K562 (cell line): ENCODE measurements at regions not wholly inside any gene's neighbourhood (a gene's known extent, or its start where the extent isn't known, plus 50 kb on each side); places are given as distances from the start of the nearest gene placed in this dataset.

Experiments used
- ATAC-seq: fragments of 200-7000 bp; cut with Tn5 transposase; 3 replicates; pipeline ENCODE4 v1.9.1; 2020; ENCODE audit warnings: moderate library complexity
- BruUV-seq: library from RNA; stranded (reverse); fragments of 400-500 nt; replicated peaks from 2 replicates; lab custom pipeline; 2021; lab: Mats Ljungman, UMichigan
- CTCF ChIA-PET: fragments of 300-600 bp; formaldehyde crosslinking; extraction: SDS; loops from one replicate; lab custom pipeline; 2021; ENCODE audit warnings: low intra/inter-chr PET ratio; lab: Yijun Ruan, JAX
- POLR2A ChIA-PET: fragments of 300-600, 350-650 bp; sonication (Branson Sonifier 250); formaldehyde crosslinking; extraction: SDS; loops from one replicate; lab custom pipeline; 2021; ENCODE audit warnings: antibody characterized with exemption, inconsistent platforms; lab: Yijun Ruan, JAX
- DNase-seq, 4 experiments: peaks; one replicate each; pipeline versions ENCODE4 v3.0.0 to v3.0.0-alpha.2; 2011 to 2018; ENCODE audit warnings: low spot score in 3 of 4, mixed read lengths in 3 of 4; ENCODE audit errors: extremely low read depth in 1 of 4
- FAIRE-seq: peaks from 2 replicates; lab custom pipeline; 2011; peaks lifted over from hg19 to GRCh38; lab: Jason Lieb, UNC
- H2AFZ ChIP-seq: 2 replicates; pipeline ENCODE4 v1.6.0; 2011; ENCODE audit warnings: low read depth, low read length, control low read depth, inconsistent platforms
- H3K27ac ChIP-seq: fragments of 200-600 bp; 3 replicates; pipeline ENCODE4 v1.8.0; 2011; ENCODE audit warnings: low read depth, mild to moderate bottlenecking, control low read depth, inconsistent platforms, low read length, moderate library complexity, mixed read lengths; ENCODE audit errors: extremely low read depth
- H3K27me3 ChIP-seq, 2 experiments: fragments of 300-600 bp in 1 of 2; 2 replicates in 1 of 2; 3 replicates in 1 of 2; pipeline versions ENCODE4 v1.6.0 to v1.8.0; 2011; ENCODE audit warnings: inconsistent platforms in 2 of 2, low read length in 2 of 2, mild to moderate bottlenecking in 1 of 2, mixed read lengths in 1 of 2, moderate library complexity in 1 of 2; ENCODE audit not compliant: control insufficient read depth in 2 of 2, insufficient read depth in 2 of 2
- H3K36me3 ChIP-seq: fragments of 300-600 bp; 3 replicates; pipeline ENCODE4 v1.8.0; 2011; ENCODE audit warnings: mild to moderate bottlenecking, low read length, inconsistent platforms; ENCODE audit not compliant: control insufficient read depth, insufficient read depth
- H3K4me1 ChIP-seq, 2 experiments: fragments of 200-600 bp in 1 of 2; replicated peaks in 1 of 2; 2 replicates in 1 of 2; 3 replicates in 1 of 2; pipeline versions ENCODE4 v1.5.1 to v1.8.0; 2011; ENCODE audit warnings: inconsistent platforms in 2 of 2, low read length in 2 of 2, mild to moderate bottlenecking in 1 of 2, mixed read lengths in 1 of 2, moderate library complexity in 1 of 2; ENCODE audit not compliant: control insufficient read depth in 2 of 2, insufficient read depth in 2 of 2
- H3K4me2 ChIP-seq: 2 replicates; pipeline ENCODE4 v1.6.1; 2011; ENCODE audit warnings: low read length, control low read depth, inconsistent platforms, mixed read lengths; ENCODE audit not compliant: insufficient read depth
- H3K4me3 ChIP-seq: fragments of 200-600 bp; sonication (generic), shearing (Covaris generic); 2 replicates; pipeline ENCODE4 v1.5.1; 2016; ENCODE audit warnings: control low read depth, inconsistent platforms
- H3K79me2 ChIP-seq: fragments of 200-600 bp; 3 replicates; pipeline ENCODE4 v1.8.0; 2011; ENCODE audit warnings: low read length, inconsistent platforms; ENCODE audit not compliant: control insufficient read depth, insufficient read depth
- H3K9ac ChIP-seq, 2 experiments: 2 replicates each; pipeline versions ENCODE4 v1.6.0 to v1.6.1; 2011; ENCODE audit warnings: low read depth in 2 of 2, low read length in 2 of 2, control low read depth in 1 of 2, inconsistent platforms in 1 of 2, mild to moderate bottlenecking in 1 of 2, mixed read lengths in 1 of 2; ENCODE audit not compliant: insufficient read depth in 1 of 2
- H3K9me1 ChIP-seq: one replicate; pipeline ENCODE4 v1.6.0; 2011; ENCODE audit warnings: inconsistent platforms, mild to moderate bottlenecking, low read length, moderate library complexity; ENCODE audit not compliant: control insufficient read depth, insufficient read depth
- H3K9me3 ChIP-seq: replicated peaks from 2 replicates; pipeline ENCODE4 v1.5.1; 2011; ENCODE audit warnings: low read depth, low read length, inconsistent platforms; ENCODE audit not compliant: control insufficient read depth, insufficient read depth
- H4K20me1 ChIP-seq: replicated peaks from 2 replicates; pipeline ENCODE4 v1.6.1; 2011; ENCODE audit warnings: low read length, inconsistent platforms, mixed read lengths; ENCODE audit not compliant: control insufficient read depth, insufficient read depth
- RBM14 ChIP-seq: fragments of 200-400 bp; formaldehyde crosslinking; IDR thresholded peaks from 2 replicates; pipeline ENCODE4 v1.6.1; 2018; ENCODE audit warnings: low read depth, mild to moderate bottlenecking, low read length, moderate library complexity, borderline replicate concordance; ENCODE audit not compliant: insufficient read depth
- TEAD2 ChIP-seq: fragments of 450-650 bp; IDR thresholded peaks from 2 replicates; pipeline ENCODE4 v1.6.1; 2016; ENCODE audit warnings: missing genetic modification characterization, control low read depth, missing compliant biosample characterization
- TFAM ChIP-seq: fragments of 250-450 bp; sonication (Bioruptor Pico); conservative IDR thresholded peaks from 2 replicates; pipeline ENCODE4 v1.5.0; 2021; ENCODE audit warnings: mild to moderate bottlenecking, moderate library complexity
- THRAP3 ChIP-seq: fragments of 450-650 bp; IDR thresholded peaks from 2 replicates; pipeline ENCODE4 v1.6.1; 2016; ENCODE audit warnings: mild to moderate bottlenecking, inconsistent platforms, borderline replicate concordance
- ZBTB1 ChIP-seq: sonication (generic); formaldehyde crosslinking; IDR thresholded peaks from 2 replicates; pipeline ENCODE4 v1.8.1; 2023; ENCODE audit warnings: missing genetic modification reagents, low read depth, mild to moderate bottlenecking, borderline replicate concordance
- ZFP30 ChIP-seq: fragments of 250-450 bp; sonication (Bioruptor Pico); IDR thresholded peaks from 2 replicates; pipeline ENCODE4 v1.8.0; 2022; ENCODE audit warnings: moderate library complexity, mild to moderate bottlenecking, inconsistent platforms, borderline replicate concordance
- ZNF551 ChIP-seq: fragments of 250-450 bp; sonication (Bioruptor Pico); IDR thresholded peaks from 2 replicates; pipeline ENCODE4 v1.5.0; 2021; ENCODE audit warnings: mild to moderate bottlenecking, moderate library complexity
- ZSCAN29 ChIP-seq: fragments of 450-650 bp; IDR thresholded peaks from 2 replicates; pipeline ENCODE4 v1.6.1; 2017
- WGBS: fragments of 100-300 bp; shearing (Covaris generic); methylation state at CpG from one replicate; pipeline ENCODE4 v1.1.6; 2016; ENCODE audit warnings: low coverage, mixed read lengths; ENCODE audit not compliant: insufficient coverage; ENCODE audit errors: missing lambda C conversion rate; 5-methylcytosine and 5-hydroxymethylcytosine counted together
- in situ Hi-C: fragments of 300-500 bp; cut with MboI; formaldehyde crosslinking; loops from 4 replicates; pipeline ENCODE4 v1.15.0; 2018; ENCODE audit warnings: inconsistent platforms, mixed read lengths
- intact Hi-C: fragments of 100-400 bp; cut with micrococcal nuclease; formaldehyde crosslinking; loops from 2 replicates; pipeline ENCODE4 v1.14.2; 2022
- TF ChIP-seq, protein P1 (sequence below), 2 experiments: fragments of 450-650 bp; conservative IDR thresholded peaks; 2 replicates each; pipeline ENCODE4 v1.6.1; 2017; ENCODE audit warnings: mild to moderate bottlenecking in 2 of 2, moderate library complexity in 2 of 2
- TF ChIP-seq, protein P2 (sequence below): sonication (generic); formaldehyde crosslinking; IDR thresholded peaks from 2 replicates; pipeline ENCODE4 v1.8.0; 2022; ENCODE audit warnings: mild to moderate bottlenecking, missing genetic modification reagents
- TF ChIP-seq, protein P3 (sequence below): fragments of 200-800 bp; sonication (Bioruptor generic); IDR thresholded peaks from 2 replicates; pipeline ENCODE4 v1.6.1; 2017; ENCODE audit warnings: missing genetic modification characterization, missing compliant biosample characterization

DNA sequence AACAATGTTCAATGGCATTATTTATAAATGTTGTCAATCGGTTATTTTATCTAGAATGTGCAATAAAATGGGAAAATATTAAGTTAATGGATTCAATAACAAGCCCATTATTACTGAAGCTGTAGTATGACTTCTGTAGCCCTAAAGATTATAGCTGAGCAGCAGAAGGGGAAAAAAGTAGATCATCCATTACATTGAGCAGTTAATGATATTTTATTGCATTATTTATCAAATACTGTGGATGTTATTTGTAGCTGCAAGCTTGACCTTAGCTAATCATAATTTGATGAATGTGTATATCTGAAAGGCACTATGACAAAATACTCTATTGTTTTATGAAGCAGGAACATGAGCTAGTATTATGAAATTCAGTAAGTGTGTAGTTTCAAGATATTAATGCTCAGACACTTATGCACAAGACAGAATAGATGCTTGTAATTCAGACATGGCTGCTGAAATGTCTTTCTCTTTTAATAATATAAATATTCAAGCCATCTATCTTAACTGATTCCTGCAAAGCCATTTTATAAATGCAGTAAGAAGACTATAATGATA lies 131.5 kb upstream of the MGAT4C start:
- intact Hi-C loops (no loop called here), in situ Hi-C loops (no loop called here)
- H3K9me3 ChIP-seq, result no peaks in the 10 kb centered on the region
- ATAC-seq, result no peak
- no peaks in the 10 kb centered on the region for H3K4me1 ChIP-seq
- H4K20me1 ChIP-seq, result no peaks in the 10 kb centered on the region
- H3K4me2 ChIP-seq, result no peak overlapping the region
- H3K9ac ChIP-seq, result no peak overlapping the region
- H3K79me2 ChIP-seq, result no peaks in the 10 kb centered on the region
- 0% methylated on average over 1 of the region's 1 CpG for WGBS
- no peak for DNase-seq
- CTCF ChIA-PET, result no interaction called here
- no peaks in the 10 kb centered on the region for H3K9me1 ChIP-seq
- H3K27ac ChIP-seq, result no peak overlapping the region
- POLR2A ChIA-PET, result no interaction called here
- no peaks in the 10 kb centered on the region for H3K36me3 ChIP-seq
- no TSS peak for BruUV-seq
- no peaks in the 10 kb centered on the region for H3K27me3 ChIP-seq
- no peak overlapping the region for H3K4me3 ChIP-seq
- no peak for FAIRE-seq
- H2AFZ ChIP-seq, result no peak overlapping the region
- no peak for TF ChIP-seq ZNF551
- TF ChIP-seq, protein P1, sequence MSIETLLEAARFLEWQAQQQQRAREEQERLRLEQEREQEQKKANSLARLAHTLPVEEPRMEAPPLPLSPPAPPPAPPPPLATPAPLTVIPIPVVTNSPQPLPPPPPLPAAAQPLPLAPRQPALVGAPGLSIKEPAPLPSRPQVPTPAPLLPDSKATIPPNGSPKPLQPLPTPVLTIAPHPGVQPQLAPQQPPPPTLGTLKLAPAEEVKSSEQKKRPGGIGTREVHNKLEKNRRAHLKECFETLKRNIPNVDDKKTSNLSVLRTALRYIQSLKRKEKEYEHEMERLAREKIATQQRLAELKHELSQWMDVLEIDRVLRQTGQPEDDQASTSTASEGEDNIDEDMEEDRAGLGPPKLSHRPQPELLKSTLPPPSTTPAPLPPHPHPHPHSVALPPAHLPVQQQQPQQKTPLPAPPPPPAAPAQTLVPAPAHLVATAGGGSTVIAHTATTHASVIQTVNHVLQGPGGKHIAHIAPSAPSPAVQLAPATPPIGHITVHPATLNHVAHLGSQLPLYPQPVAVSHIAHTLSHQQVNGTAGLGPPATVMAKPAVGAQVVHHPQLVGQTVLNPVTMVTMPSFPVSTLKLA (conservative IDR thresholded peaks at IDR 0.05), result no peak
- no peak for TF ChIP-seq RBM14
- TF ChIP-seq TFAM (CRISPR knock-in tag), result no peak
- no peak for TF ChIP-seq ZBTB1 (CRISPR knock-in tag)
- TF ChIP-seq, protein P2, sequence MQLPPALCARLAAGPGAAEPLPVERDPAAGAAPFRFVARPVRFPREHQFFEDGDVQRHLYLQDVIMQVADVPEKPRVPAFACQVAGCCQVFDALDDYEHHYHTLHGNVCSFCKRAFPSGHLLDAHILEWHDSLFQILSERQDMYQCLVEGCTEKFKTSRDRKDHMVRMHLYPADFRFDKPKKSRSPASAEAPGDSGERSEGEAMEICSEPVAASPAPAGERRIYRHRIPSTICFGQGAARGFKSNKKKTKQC (CRISPR knock-in tag), result no peak
- no peak for TF ChIP-seq ZFP30 (CRISPR knock-in tag)
- TF ChIP-seq, protein P3, sequence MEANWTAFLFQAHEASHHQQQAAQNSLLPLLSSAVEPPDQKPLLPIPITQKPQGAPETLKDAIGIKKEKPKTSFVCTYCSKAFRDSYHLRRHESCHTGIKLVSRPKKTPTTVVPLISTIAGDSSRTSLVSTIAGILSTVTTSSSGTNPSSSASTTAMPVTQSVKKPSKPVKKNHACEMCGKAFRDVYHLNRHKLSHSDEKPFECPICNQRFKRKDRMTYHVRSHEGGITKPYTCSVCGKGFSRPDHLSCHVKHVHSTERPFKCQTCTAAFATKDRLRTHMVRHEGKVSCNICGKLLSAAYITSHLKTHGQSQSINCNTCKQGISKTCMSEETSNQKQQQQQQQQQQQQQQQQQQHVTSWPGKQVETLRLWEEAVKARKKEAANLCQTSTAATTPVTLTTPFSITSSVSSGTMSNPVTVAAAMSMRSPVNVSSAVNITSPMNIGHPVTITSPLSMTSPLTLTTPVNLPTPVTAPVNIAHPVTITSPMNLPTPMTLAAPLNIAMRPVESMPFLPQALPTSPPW (CRISPR knock-in tag), result no peak
- TF ChIP-seq ZSCAN29, result no peak
- no peak for TF ChIP-seq THRAP3
- no peak for TF ChIP-seq TEAD2 (tag)
